Astrocyte (in vitro differentiated cells and primary cell): ENCODE measurements at regions not wholly inside any gene's neighbourhood (a gene's known extent, or its start where the extent isn't known, plus 50 kb on each side); places are given as distances from the start of the nearest gene placed in this dataset.

Experiments
- DNase-seq: peaks from one replicate; pipeline ENCODE4 v3.0.0-alpha.2; 2010; ENCODE audit warnings: low read depth
- FAIRE-seq: peaks from 2 replicates; lab custom pipeline; 2011; peaks lifted over from hg19 to GRCh38; lab: Jason Lieb, UNC
- H2AFZ ChIP-seq: 2 replicates; pipeline ENCODE4 v1.6.0; 2012; ENCODE audit warnings: low read depth, low read length, inconsistent platforms
- H3K27ac ChIP-seq: 2 replicates; pipeline ENCODE4 v1.5.1; 2011; ENCODE audit warnings: low read depth, low read length, inconsistent platforms
- H3K27me3 ChIP-seq: 2 replicates; pipeline ENCODE4 v1.6.0; 2011; ENCODE audit warnings: low read length, inconsistent platforms; ENCODE audit not compliant: insufficient read depth
- H3K36me3 ChIP-seq: 2 replicates; pipeline ENCODE4 v1.5.1; 2011; ENCODE audit warnings: low read length, inconsistent platforms; ENCODE audit not compliant: insufficient read depth
- H3K4me1 ChIP-seq: 2 replicates; pipeline ENCODE4 v1.5.1; 2011; ENCODE audit warnings: low read length, inconsistent platforms; ENCODE audit not compliant: insufficient read depth
- H3K4me2 ChIP-seq: 2 replicates; pipeline ENCODE4 v1.6.0; 2012; ENCODE audit warnings: low read length, inconsistent platforms
- H3K4me3 ChIP-seq: 2 replicates; pipeline ENCODE4 v1.5.1; 2011; ENCODE audit warnings: low read depth, mild to moderate bottlenecking, low read length, inconsistent platforms; ENCODE audit not compliant: insufficient read depth
- H3K79me2 ChIP-seq: 2 replicates; pipeline ENCODE4 v1.6.0; 2012; ENCODE audit warnings: mild to moderate bottlenecking, low read length, inconsistent platforms; ENCODE audit not compliant: insufficient read depth
- H3K9ac ChIP-seq: 2 replicates; pipeline ENCODE4 v1.6.0; 2012; ENCODE audit warnings: mild to moderate bottlenecking, low read length, inconsistent platforms
- H3K9me3 ChIP-seq: 2 replicates; pipeline ENCODE4 v1.5.1; 2012; ENCODE audit warnings: low read depth, mild to moderate bottlenecking, low read length, inconsistent platforms; ENCODE audit not compliant: insufficient read depth
- H4K20me1 ChIP-seq: 2 replicates; pipeline ENCODE4 v1.6.0; 2012; ENCODE audit warnings: low read length, inconsistent platforms; ENCODE audit not compliant: insufficient read depth
- H3K27ac Mint-ChIP-seq: one replicate; pipeline ENCODE4 v1.8.0; 2021; ENCODE audit warnings: mild to moderate bottlenecking, mixed read lengths; ENCODE audit not compliant: unreplicated experiment
- H3K27me3 Mint-ChIP-seq: one replicate; pipeline ENCODE4 v1.8.0; 2021; ENCODE audit warnings: low read depth, mixed read lengths; ENCODE audit not compliant: unreplicated experiment
- H3K36me3 Mint-ChIP-seq: one replicate; pipeline ENCODE4 v1.8.0; 2021; ENCODE audit warnings: low read depth, mixed read lengths; ENCODE audit not compliant: unreplicated experiment
- H3K4me1 Mint-ChIP-seq: one replicate; pipeline ENCODE4 v1.8.0; 2021; ENCODE audit warnings: low read depth, mixed read lengths; ENCODE audit not compliant: unreplicated experiment
- H3K4me3 Mint-ChIP-seq: one replicate; pipeline ENCODE4 v1.8.0; 2021; ENCODE audit warnings: mild to moderate bottlenecking, moderate library complexity, mixed read lengths; ENCODE audit not compliant: unreplicated experiment
- H3K9me3 Mint-ChIP-seq: one replicate; pipeline ENCODE4 v1.8.0; 2021; ENCODE audit warnings: mild to moderate bottlenecking, mixed read lengths; ENCODE audit not compliant: unreplicated experiment
- CTCF ChIP-seq: IDR thresholded peaks from 2 replicates; pipeline ENCODE4 v1.5.1; 2011; ENCODE audit warnings: low read depth, mild to moderate bottlenecking, inconsistent platforms, low read length, moderate library complexity; ENCODE audit not compliant: insufficient read depth
- EZH2 ChIP-seq: IDR thresholded peaks from 2 replicates; pipeline ENCODE4 v1.6.1; 2012; ENCODE audit warnings: mild to moderate bottlenecking, low read length, inconsistent platforms; ENCODE audit not compliant: insufficient read depth

- Histone ChIP-seq H3K79me2 (peaks cover 4% of the 10 kb centered on the region), H3K27ac (no peak overlapping the region), H2AFZ (no peak overlapping the region), H3K4me1 (peaks cover 5% of the 10 kb centered on the region), H3K4me3 (no peak overlapping the region), H3K9me3 (no peaks in the 10 kb centered on the region), H3K36me3 (no peaks in the 10 kb centered on the region), H4K20me1 (peaks cover 39% of the 10 kb centered on the region), H3K27me3 (no peaks in the 10 kb centered on the region), H3K4me2 (no peak overlapping the region), H3K9ac (no peak overlapping the region)
- DNase-seq (no peak), FAIRE-seq (no peak)
- Mint-ChIP-seq H3K27ac (no peak overlapping the region), H3K36me3 (peaks cover 19% of the 10 kb centered on the region), H3K4me1 (peaks cover 3% of the 10 kb centered on the region), H3K4me3 (no peak overlapping the region), H3K27me3 (no peaks in the 10 kb centered on the region), H3K9me3 (peaks cover 2% of the 10 kb centered on the region)
- TF ChIP-seq EZH2 (no peak), CTCF (no peak)
Measured at GRCh38 chr22:25363474-25363873, 144.0 kb downstream of the CRYBB2 start.

GRCh38 chr22:25364281-25364680, 144.8 kb downstream of the CRYBB2 start:
- Histone ChIP-seq H3K79me2 (peaks cover 4% of the 10 kb centered on the region), H3K9me3 (no peaks in the 10 kb centered on the region), H3K4me3 (no peak overlapping the region), H3K9ac (no peak overlapping the region), H3K27me3 (no peaks in the 10 kb centered on the region), H3K36me3 (no peaks in the 10 kb centered on the region), H3K27ac (no peak overlapping the region), H4K20me1 (peaks cover 44% of the 10 kb centered on the region), H3K4me1 (peaks cover 8% of the 10 kb centered on the region), H2AFZ (no peak overlapping the region), H3K4me2 (no peak overlapping the region)
- peaks cover 18% of the 10 kb centered on the region for H3K36me3 Mint-ChIP-seq
- no peak overlapping the region for H3K4me3 Mint-ChIP-seq
- no peak overlapping the region for H3K27ac Mint-ChIP-seq
- H3K27me3 Mint-ChIP-seq = no peaks in the 10 kb centered on the region
- FAIRE-seq (no peak), DNase-seq (no peak)
- H3K4me1 Mint-ChIP-seq = peaks cover 4% of the 10 kb centered on the region
- no peak for TF ChIP-seq CTCF
- TF ChIP-seq EZH2 = no peak
- H3K9me3 Mint-ChIP-seq = peaks cover 2% of the 10 kb centered on the region

- TF ChIP-seq CTCF = no peak
- FAIRE-seq = no peak
- Mint-ChIP-seq H3K9me3 (peaks cover 2% of the 10 kb centered on the region), H3K36me3 (peaks cover 15% of the 10 kb centered on the region), H3K4me1 (peaks cover 4% of the 10 kb centered on the region), H3K4me3 (no peak overlapping the region), H3K27me3 (no peaks in the 10 kb centered on the region), H3K27ac (no peak overlapping the region)
- Histone ChIP-seq H3K27ac (no peak overlapping the region), H3K9me3 (no peaks in the 10 kb centered on the region), H3K4me2 (no peak overlapping the region), H3K36me3 (no peaks in the 10 kb centered on the region), H4K20me1 (peaks cover 44% of the 10 kb centered on the region), H3K27me3 (no peaks in the 10 kb centered on the region), H3K4me3 (no peak overlapping the region), H3K4me1 (peaks cover 8% of the 10 kb centered on the region), H2AFZ (no peak overlapping the region), H3K9ac (no peak overlapping the region), H3K79me2 (peaks cover 4% of the 10 kb centered on the region)
- DNase-seq = no peak
Measured at GRCh38 chr22:25364736-25365241, 145.3 kb downstream of the CRYBB2 start.
